GM13976 (cell line): ENCODE measurements at regions not wholly inside any gene's neighbourhood (a gene's known extent, or its start where the extent isn't known, plus 50 kb on each side); places are given as distances from the start of the nearest gene placed in this dataset.
"Not testable (repeated sequence)": the region's sequence is repeated elsewhere in the genome, so short reads cannot be mapped to it uniquely, and the experiment has no call there.

Source experiments
- DNase-seq: peaks from one replicate; pipeline ENCODE4 v3.0.0; 2012; ENCODE audit warnings: low spot score
- CTCF ChIP-seq: IDR thresholded peaks from 2 replicates; pipeline ENCODE4 v1.5.1; 2012; ENCODE audit warnings: borderline replicate concordance, mild to moderate bottlenecking; ENCODE audit not compliant: insufficient read depth; ENCODE audit errors: extremely low read depth, missing control alignments, control extremely low read depth
- in situ Hi-C: fragments of 300-500 bp; cut with MboI; formaldehyde crosslinking; loops from one replicate; pipeline ENCODE4 v1.12.0; 2022; ENCODE audit warnings: low sequenced_read_pairs, mixed read lengths, inconsistent platforms; ENCODE audit not compliant: unreplicated experiment

GRCh38 chr12:66813137-66813892 is 134.4 kb upstream of the GRIP1 start:
- in situ Hi-C loops: no loop called here
- DNase-seq: no peak
- TF ChIP-seq CTCF: no peak

- no peak for DNase-seq
- no peak for TF ChIP-seq CTCF
- in situ Hi-C loops: no loop called here
Measured at GRCh38 chr12:66819587-66819986, 140.7 kb upstream of the GRIP1 start.

GRCh38 chr12:66822961-66823360 is 144.1 kb upstream of the GRIP1 start:
- in situ Hi-C loops: no loop called here
- TF ChIP-seq CTCF: no peak
- no peak for DNase-seq

GRCh38 chr12:66823857-66824570 is 145.1 kb upstream of the GRIP1 start:
- DNase-seq: no peak
- in situ Hi-C loops: no loop called here
- TF ChIP-seq CTCF: no peak

- in situ Hi-C loops, DNase-seq: not testable (repeated sequence)
Measured at GRCh38 chr12:66825921-66826320, 147.0 kb upstream of the GRIP1 start.

GRCh38 chr12:66829660-66830325 is 150.9 kb upstream of the GRIP1 start:
- TF ChIP-seq CTCF: no peak
- DNase-seq: no peak
- in situ Hi-C loops: no loop called here

GRCh38 chr12:66831495-66831894 is 152.6 kb upstream of the GRIP1 start:
- TF ChIP-seq CTCF: no peak
- in situ Hi-C loops: no loop called here

More at GRCh38 chr12:66831495-66831894, 152.6 kb upstream of the GRIP1 start:
- DNase-seq: no peak
